NCI-H2227 treated with DMSO at 0.1 percent for 48 hours (cell line): ENCODE measurements at regions not wholly inside any gene's neighbourhood (a gene's known extent, or its start where the extent isn't known, plus 50 kb on each side); places are given as distances from the start of the nearest gene placed in this dataset.
"Not testable (repeated sequence)": the region's sequence is repeated elsewhere in the genome, so short reads cannot be mapped to it uniquely, and the experiment has no call there.

ENCODE experiments used
- DNase-seq: peaks from one replicate; lab custom pipeline; 2025; lab: John Stamatoyannopoulos, UW

DNA sequence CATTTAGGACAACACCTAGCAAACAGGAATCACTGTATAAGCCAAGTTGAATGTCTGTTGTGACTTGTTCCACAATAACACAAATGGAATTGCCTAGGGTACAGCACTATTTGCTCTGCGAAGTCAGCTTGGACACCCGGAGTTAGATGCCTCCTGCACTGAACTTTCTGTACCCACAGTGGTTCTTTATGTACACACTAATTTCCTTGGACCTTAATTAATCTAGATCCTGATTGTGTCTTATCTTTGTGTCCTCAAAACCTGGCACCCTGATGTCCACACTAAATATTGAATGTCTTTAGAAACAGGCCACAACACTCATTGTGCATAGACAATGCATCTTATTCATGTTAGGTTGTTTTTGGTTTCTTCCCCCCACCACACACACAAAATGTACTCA is 278.9 kb upstream of the NR2F2 start:
- no peak for DNase-seq

DNA sequence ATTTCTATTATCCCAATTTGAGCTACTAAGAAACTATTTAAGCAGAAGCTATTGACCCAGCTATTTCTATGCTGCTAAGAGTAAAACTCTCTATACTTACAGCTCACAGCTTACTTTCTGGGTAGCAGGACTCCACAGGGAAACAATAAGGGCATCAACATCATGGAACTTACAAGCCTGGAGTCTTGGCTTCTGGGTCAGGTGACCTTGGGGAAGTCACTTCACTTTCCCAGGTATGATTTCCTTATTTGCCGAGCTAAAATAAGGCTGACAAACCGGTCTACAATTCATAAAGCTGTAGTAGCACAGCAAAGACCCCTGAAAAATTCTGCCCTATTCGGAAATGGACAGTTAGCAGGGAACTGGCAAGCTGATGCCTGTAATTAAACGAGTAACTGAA is 278.3 kb upstream of the NR2F2 start:
- DNase-seq, result no peak

DNA sequence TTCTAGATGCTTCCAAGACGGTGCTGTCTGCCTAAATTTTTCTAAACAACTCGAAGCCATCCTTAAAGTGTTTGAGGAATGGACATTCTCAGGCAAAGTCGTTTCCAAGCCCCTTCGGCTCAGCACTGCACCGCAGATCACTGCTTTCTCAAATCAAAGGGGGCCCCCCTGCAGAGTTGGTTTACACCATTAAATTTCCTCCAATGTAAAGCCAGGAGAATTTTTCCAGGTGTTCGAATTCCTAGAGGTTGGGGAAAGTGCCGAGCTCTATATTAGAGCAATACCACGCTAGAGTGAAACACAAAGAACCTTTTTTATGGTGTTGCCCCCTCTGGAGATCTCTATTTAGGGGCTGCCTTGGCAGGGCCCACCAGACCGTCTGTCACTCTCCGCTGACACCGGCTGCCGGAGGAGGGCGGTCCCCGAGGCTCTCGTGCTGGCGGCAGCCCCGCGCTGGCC is 277.9 kb upstream of the NR2F2 start:
- DNase-seq, result no peak

DNA sequence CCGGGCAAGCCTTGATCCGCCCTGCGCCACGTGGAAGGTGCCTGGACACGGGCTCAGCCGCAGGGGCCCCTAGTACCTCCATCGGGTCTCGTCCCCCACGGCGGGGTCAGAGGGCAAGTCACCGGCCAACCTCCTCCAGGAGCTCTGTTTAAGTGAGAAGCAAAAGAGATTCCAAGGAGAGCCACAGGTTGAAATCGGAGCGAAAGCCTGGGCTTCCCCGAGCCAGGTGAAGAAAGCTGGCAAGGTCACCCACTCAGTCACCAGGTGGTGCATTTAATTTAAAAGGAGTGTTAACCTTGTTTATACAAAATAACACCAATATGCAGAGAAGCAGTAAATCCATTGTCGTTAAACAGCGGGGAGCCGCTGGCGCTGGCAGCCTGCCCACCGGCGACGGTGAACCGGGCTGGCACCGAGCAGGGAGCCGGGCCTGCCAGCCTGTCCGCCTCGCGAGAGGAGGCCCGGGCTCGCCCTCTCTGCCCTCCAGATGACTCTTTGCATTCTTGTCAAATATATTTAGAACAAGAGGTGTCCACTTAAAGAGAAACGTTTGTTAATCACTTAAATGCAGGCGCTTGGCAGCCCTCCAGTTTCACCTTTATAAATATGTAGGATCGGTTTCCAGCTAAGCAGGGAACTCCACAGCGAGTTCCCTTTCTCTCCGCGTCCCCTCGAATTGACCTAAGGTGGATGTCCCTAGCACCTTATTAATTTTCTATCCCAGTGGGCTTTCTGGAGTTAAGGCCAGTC is 277.3 kb upstream of the NR2F2 start:
- DNase-seq, result peak; percentile 8

DNA sequence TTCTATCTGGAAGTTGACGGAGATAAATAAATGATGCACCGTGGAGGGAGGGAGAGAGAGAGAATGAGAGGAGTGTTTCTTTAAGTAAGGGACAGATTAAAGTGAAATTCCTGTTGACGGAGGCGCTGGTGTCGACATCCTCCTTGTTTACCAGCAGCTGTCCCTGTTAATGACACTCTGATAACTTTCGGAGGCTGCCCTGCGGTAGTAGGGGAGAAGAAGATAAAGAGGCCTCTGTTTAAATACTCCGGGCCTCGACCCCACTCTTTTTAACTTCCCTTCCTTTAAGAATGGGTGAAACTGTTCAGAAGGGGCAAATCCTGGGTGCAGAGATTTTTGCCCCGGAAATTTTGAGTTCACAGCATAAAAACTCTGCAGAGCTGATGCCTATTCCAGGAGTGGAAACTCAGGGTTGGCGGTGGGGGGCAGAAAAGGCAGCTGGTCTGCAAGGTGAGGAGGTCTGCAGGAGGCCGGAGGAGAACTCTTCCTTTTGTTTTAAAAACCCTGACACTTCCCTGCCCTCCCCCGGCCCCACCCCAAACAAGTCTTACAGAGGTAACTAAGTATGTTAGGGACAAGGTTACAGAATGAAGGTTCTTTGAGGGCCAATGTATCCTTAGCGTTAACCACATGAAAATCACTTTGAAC is 276.6 kb upstream of the NR2F2 start:
- no peak for DNase-seq

DNA sequence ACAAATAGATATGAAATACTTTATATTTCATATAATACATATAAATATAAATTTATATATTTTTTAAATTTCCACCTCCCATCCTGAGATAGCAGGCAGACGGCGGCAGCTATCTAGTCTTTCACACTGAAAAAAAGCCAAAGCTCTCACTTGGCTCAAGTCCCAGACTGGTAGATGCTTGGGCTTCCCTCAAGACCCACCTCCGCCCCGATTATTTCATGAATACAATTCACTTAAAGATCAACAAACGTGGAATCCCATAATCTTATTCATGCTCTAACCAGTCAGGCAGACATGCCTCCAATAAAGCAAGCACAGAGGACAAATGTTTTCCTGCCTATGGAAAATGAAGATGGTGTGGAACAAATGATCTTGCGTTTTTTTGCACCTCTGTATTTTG is 275.9 kb upstream of the NR2F2 start:
- no peak for DNase-seq

DNA sequence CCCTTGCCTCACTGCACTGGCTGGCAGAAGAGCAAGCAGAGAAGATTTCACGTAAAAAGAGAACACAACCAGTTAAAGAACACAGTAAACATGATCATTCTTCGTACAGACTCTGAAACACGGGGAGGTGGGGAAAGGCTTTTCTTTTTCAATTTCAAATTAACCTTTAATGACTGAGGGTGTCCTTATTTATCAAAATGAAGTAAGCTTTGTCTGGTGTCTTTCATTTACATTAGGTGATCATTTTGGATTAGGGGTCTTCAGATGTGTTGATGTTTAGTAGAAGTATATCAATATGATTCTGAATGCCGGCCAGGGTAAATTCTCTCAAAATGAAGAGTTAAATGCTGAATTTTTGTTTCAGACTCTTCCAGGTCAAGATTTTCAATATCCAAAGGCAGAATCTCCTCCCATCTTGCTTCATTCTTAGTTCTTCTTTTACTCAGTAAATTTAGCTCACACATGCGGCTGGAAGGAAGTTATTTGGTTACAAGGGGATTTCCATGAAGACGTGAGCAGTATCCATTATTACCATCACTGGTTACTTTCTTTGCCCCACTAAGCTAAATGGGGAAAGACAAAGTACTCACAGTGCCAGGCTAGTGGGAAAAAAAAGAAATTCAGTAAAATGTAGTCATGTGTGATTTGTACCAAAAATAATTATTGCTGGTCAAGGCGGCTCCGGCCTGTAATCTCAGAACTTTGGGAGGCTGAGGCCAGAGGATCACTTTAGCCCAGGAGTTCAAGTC is 272.2 kb upstream of the NR2F2 start:
- no peak for DNase-seq

DNA sequence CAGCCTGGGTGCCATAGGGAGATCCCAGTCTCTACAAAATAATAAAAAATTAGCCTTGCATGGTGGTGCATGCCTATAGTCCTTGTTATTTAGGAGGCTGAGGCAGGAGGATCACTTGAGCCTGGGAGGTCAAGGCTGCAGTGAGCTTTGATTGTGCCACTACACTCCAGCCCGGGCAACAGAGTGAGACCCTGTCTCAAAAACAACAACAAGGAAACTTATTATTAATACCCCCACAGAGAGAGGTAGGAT is 271.7 kb upstream of the NR2F2 start:
- DNase-seq, result not testable (repeated sequence)

DNA sequence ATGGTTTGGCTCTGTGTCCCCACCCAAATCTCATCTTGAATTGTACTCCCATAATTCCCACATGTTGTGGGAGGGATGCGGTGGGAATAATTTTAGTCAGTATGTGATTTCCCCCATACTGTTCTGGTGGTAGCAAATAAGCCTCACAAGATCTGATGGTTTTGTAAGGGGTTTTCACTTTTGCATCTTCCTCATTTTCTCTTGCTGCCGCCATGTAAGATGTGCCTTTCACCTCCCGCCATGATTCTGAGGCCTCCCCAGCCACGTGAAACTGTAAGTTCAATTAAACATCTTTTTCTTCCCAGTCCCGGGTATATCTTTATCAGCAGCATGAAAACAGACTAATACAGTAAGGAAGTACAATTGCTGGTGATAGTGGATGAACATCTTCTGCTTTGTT is 269.9 kb upstream of the NR2F2 start:
- not testable (repeated sequence) for DNase-seq

DNA sequence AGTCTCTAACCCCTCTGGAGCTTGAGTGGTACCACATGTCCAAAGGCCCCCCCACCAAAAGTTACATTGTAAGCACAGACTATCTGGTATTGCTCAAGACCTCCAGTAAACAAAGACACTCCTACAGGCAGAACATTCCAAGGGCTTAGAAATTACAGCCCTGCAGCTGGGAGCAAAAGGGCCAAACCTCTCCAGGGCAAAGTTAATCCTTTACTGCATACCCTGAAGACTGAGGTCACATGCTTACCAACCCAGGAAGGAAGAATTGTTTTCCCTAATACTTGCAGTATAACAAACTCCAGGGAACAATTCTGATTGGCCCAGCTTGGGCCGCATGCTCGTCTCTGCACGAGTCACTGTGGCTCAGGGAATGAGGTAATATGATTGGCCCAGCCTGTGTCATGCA is 266.1 kb upstream of the NR2F2 start:
- DNase-seq, result no peak

DNA sequence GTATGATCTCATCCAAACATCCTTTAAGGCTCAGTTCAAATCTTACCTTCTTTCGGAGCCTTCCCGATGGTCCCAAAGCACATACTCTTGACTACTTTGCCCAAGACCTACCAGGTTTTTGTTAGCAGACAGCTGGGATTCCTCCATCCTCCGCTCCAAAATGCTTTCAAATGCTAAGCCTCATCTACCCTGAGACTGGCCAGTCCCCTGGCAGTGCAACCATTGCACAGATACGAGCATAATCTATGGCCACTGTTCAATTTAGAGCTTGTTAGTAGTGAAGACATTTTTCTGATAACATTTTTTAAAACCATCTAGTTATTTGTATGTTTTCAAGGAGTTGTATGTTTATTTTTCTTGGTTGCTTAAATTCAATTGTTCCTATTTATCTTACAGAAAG is 264.4 kb upstream of the NR2F2 start:
- no peak for DNase-seq

DNA sequence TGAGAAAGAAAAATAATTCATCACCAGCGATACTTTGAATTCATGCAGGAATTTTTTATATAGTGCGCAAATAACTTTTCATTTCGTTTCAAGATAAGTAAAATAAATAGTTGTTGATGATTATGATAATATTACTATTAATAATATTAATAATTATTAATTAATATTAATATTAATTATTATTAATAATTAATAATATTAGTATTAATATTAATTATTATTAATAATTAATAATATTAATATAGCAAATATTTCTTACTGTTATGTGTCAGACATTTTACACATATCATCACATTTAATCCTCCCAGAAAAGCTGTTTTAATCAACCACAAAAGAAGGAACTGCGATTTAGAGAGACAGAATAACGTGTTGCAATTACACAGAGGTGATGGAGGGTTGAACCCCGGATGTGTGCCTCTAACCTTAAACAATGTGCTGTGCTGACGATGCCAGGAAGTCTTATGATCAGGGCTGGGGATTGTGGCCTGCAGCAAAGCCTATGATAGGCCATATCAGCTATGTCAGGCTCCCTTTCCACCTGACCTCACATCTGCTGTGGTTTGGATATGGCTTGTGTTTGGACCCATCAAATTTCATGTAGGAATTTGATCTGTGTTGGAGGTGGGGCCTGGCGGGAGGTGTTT is 263.5 kb upstream of the NR2F2 start:
- DNase-seq, result no peak

DNA sequence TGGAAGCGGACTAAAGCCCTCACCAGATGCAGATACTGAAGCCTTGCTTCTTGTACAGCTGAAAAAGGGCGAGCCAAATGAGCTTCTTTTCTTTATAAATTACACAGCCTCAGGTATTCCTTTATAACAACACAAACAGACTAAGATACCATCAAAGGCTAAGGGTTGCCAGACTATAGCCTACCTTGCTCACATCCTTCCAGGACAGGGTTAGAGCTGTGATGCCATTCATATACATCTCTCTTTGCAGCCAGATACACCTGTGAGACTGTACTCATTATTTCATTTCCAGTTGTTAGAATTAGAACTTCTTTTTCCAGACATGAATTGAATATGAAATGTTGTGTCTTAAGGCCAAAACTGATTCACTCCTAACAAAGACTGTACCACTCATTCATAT is 262.8 kb upstream of the NR2F2 start:
- DNase-seq, result no peak

DNA sequence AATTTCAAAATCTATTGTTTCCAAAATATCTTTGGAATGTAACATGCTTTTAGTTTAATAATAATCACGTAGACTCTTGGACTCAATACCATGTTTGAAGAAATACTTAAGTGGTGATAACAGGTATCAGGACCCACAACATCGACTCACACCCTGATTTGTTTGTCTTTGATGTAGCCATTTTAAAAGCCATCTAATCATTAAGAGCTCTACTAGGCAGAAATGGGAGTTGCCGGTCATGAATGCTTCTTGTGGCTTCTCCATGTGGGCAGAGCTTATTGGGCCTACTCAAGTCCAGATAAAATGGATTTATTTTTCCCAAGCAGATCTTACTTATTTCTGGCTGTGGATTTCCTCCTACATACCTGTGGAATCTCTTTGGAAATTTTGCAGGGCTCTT is 261.6 kb upstream of the NR2F2 start:
- no peak for DNase-seq

DNA sequence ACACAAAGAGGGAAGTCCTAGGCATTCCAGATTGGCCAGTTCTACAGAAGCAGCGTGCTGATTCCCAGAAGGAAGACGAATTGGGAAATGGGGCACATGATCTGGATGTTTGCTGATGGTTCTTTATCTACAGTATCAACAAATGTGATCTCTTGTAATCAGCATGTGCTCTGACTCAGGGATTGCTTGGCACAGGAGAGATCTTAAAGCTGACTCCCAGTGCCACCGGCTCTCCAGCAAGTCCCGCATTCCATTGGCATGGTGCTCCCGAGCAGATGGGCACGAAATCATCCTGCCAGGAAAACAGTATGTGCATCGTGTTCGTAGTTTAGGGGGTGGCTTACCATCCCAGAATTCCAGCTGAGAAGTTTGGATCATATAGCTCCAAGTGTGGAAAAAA is 259.9 kb upstream of the NR2F2 start:
- no peak for DNase-seq

DNA sequence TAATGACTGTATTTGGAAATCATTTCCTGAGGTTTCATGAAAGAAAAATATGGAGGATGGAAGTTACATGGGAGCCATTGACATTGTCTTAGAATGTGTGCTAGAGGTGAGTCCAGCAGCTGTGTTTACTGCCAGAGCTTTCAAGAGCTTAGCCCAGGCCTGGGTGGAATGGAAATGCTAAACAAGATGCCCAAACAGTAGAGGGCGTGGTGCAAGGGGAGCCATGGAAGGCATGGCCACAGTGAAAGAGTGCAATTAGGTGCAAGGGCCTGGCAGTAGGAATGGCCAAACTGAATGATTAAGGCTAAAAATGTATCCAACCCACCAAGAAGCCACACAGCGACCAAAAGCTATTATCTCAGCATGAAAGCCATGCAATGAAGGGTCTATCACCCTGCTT is 257.7 kb upstream of the NR2F2 start:
- DNase-seq, result no peak

DNA sequence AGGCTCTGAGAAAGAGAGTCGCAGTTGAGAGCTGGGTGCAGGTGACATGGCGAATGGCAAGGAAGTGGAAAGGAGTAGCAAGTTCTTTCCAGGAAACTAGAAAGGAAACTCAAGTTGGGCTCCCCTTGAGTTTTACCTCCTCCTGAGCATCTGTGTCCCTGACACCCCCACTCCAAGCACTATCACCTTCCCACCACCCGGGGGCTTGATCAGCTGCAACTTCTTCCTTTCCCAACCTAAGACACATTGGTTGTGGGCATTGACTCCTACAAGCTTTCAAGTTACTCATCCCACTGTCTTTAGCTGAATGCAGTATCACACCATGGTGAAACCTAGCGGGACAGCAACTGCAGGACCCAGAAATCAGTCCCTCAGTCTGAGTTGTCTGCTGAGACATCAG is 256.6 kb upstream of the NR2F2 start:
- DNase-seq, result no peak

DNA sequence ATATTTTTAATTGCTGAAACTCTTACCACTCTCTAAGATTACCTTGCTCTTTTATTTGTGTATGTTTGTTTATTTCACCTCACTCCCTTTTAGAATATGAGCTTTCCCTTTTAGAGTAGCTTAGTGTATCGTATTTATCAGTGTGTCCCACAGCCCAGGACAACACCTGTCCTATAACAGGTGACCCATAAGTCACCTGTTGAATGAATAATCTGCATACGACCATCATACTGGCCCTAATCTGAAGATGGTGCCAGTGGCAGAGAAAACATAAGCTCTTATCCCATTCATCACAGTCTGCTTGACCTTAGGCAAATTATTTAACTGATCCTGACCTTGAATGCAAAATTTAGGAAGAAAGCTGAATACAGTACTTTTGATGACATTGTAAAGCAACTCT is 254.6 kb upstream of the NR2F2 start:
- DNase-seq, result no peak

DNA sequence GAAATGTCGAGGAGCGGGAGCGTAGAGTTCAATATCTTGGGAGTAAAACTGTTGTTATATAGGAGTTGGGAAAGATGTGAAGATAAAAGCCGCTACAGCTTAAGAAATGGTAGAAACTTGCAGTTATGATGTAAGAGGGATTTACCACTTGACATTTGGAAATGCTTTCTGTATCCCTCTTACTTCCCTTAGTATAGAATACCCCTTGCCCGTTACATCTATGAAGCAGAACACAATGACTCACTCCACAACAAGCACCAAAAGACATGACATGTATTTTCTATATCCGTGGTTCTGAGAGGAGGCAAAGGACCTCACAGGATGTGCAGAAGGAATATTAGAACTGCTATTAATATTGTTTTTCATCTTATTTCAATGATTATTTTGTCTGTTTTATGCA is 254.2 kb upstream of the NR2F2 start:
- no peak for DNase-seq

DNA sequence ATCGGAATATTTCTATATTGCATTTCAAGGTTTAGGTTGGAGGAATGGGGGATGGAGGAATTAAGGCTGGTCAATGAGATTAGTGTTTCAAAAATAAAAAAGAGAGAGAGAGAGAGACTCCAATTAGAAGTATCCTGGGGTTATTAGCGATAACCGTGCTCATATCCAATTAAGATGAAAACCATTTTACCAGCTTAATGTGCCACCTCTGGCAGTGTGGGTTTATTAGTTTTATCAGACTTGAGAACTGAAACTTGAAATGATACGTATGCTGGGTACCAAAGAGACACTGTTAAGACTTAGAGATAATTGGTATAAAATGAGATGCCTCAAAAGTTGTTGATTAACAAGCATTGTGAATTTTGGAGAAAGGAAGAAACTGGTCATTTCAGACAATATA is 251.5 kb upstream of the NR2F2 start:
- DNase-seq, result no peak

DNA sequence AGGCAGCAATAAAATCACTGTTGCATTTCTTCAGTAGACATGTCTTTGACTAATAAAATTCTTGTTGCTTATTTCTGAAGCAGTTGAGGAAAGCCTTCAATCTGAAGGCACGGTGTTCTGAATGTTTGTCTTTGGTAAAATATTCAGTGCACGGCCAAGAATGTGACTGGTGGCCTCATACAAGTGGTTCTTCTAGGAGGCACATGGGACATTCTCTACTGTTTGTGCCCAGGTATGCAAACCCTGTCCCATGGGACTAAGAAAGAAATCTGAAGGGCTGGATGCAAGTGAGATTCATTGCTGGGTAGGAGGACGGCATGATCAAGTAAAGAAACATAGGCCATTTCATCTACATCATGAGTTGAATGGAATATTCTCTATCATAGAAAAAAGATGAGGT is 250.6 kb upstream of the NR2F2 start:
- no peak for DNase-seq

DNA sequence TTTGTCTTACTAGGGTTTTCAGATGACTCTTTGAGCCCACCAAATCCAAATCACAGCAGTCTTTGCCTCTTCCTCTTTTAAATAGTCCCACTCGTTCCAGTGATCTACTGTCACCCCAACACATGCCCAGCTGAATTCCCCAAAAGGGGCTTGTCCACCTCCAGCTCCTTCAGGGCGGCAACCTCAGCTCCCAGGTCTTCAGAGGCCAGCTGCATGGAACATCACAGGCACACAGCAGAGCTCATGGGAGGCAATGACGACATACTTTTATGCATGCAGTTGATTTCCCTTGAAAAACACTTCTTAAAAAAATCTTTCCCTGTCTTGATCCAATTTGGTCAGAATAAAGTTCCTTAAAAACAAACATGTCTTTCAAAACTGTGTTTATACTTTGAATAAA is 244.3 kb upstream of the NR2F2 start:
- DNase-seq, result no peak
